ENCODE measurements at regions not wholly inside any gene's neighbourhood (a gene's known extent, or its start where the extent isn't known, plus 50 kb on each side); places are given as distances from the start of the nearest gene placed in this dataset.

DNA sequence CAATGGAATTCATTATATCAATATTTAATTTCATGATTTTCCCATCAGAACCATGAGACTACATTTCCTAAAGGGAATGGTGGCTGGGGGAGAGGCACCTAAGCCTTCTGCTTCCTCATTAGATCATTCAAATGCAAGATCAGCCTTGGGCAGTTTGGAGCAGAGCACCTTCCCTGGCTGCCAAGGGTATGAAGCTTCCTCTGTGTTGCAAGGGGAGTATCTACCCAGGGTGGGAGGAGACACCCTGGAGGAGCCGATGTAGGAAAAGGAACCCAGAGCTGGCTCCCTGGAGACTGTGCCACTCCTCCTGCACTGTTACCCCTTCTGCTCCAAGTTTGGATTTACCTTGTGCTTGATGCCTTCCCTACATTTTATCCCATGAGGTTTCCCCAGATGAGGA is 299.7 kb upstream of the PRDM1 start:
- no peak for DNase-seq

DNA sequence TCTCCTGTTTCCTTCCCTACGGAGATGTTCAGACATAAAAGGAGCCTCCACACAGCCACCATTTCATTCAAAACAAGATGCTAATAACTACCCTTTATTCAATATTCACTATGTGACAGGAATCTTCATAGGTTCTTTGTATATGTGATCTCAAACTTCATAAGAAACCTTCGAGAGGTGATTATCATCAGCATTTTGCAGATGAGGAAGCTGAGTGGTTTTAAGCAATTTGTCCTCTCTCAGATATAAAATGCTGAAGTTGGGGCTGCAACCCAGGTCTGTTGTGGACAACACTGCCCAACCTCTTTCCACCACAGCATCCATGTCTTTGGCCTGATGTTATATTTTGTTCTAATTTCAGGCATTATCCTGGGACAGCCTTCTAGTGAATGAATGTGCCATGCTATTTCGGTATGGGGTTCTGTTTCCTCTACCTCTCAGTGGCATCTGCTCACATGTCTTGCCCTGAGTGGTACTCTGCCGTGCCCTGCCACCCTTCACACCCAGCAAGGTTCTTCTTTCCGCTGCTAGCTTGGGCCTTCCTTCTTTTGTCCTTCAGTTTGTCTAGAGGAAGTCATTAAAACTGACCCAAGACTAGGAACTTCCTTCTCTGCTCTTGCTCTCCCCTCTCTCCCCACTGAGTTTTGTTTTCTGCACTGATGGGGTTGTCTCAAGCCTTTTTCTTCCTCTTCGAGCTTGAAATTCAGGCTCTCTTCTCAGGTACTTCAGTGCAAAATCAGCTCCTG is 300.9 kb upstream of the PRDM1 start:
- DNase-seq = no peak

DNA sequence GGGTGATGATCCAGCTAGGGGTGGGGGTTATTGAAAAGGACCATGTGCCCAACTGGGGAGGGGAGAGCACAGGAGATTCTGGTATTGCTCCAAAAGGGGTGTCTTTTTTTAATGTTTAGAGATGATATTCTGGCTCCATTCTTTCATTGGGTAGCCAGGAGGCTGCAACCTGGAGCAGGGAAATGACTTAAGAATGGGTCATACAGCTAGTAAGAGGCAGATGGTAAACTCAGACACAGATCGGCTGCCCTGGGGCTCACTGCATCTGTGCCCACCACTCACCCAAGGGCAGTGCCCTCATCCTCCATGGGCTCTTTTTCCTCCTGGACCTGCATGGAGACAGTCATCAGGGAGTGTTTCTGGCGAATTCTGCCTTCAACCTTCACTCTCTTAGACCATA is 302.0 kb upstream of the PRDM1 start:
- DNase-seq = no peak

DNA sequence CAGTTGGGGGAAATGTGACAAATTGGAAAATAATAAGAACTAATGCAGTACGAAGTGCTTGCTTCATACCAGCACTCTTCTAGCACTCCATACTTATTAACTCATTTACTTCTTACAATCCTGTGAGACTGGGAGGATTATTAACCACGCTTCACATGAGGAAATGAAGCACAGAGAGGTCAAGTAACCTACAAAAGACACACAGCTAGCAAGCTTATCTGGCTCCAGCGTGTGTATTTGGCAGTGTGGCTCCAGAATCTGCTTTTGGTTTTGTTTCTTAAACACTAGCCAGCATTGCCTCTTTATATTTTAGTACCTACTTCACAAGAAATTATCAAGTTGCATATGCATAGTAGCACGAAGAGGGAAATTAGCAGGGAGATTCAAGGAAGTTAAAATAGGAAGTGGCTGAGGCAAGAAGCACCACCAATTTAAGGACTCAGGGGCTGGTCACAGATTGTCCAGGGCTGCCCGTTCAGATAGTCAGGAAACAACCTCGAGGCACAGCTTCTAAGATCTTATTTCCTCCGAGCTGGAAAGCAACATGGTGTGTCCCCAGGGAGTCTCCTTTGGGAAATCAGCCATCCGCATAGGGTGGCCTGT is 302.7 kb upstream of the PRDM1 start:
- DNase-seq = no peak

DNA sequence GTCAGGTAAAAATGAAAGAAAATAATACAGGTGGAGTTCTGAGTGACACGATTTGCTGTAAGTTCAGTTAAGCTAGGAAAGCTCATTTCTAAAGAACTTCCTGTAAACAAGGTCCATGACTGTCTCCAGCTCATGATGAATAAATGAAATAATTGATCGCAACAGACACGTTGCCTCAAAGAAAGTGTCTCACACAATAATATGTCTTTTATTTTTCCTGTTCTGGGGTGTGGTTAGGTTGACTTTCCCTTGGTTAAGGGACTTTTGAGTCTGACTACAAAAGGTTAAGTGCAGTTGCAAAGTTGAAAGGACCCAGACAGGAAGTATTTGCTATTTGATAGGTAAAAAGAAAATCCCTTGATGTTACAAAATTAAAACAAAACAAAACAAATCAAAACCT is 304.2 kb upstream of the PRDM1 start:
- no peak for DNase-seq

DNA sequence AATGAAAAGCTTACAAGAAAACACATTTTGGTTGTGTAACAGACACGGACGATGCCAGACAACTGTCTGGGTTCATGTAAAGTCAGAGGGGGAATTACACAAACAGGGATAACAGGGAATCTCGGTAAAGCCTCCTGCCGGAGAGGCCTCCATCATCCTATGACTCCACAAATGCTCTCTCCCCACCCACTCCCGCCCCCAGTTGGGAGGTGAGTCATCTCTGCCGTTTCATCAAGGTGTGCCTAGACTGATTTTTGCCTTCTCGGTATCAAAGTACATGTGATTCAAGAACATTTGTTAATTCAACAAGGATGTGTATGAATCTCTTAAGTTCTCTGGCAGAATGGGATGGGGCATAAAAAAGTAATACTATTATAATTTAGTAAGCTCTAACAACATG is 304.9 kb upstream of the PRDM1 start:
- DNase-seq = no peak

DNA sequence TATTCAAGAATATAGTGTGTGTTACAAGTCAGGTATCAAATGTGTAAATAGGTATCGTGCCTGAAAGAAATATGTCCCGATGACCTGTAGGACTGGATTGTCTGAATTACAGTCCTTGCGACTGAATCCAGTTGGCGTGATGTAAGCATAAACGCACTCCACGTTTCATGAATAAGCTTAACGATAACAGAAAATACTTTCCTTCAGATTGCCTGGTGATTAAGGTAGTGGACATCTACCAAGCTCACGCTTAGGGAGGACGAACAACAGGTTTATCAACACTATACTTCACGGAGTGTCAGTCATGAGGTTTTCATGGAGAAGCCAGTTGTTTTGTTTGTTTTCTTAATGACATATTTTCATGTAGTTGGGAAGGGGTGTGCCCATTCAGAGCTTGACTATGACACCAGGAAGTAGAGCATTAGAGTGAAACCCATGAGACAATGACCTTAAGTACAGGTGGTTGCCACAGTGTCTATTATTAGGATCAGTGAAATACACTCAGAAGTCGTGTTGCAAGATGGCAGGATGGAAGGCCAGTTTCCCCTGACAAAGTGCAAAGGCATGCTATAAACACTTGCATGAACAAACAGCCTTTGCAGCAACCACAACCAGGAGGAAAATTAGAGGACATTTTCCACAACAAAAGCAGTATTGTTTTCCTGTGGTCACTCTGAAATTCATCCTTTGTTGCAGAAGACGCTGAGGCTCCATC is 305.8 kb upstream of the PRDM1 start:
- no peak for DNase-seq

DNA sequence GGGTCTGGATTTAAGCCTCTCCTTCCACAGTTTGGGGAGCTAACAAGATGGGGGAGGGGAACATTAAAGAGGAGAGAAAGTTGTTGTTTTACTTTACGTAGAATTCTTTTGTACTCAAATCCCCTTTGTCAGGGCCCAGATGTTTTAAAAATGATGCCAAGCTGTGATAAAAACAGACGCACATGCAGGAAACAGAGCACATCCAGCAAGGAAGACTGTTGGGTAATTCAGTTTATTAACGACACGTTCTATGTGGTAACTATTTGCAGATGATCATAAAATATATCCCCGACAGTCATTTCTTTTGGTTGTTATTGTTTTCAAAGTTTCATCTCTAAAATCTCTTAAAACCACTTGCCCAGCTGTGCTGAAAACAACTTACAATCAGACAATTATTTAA is 307.0 kb upstream of the PRDM1 start:
- DNase-seq = no peak

DNA sequence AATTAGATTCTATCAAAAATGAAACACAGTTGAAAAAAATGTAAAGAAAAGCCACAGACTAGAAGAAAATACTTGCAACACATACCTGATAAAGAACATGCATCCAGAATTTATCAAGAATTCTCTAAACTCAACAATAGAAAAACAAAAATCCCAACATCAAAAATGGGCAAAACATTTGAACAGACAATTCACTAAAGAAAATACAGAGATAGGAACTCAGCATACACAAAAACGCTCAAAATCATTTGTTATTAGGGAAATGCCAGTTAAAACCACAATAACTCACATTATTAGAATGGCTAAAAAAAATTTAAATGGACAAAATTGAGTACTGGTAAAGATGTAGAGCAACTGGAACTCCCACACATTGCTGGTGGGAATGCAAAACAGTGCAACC is 311.0 kb upstream of the PRDM1 start:
- no peak for DNase-seq

DNA sequence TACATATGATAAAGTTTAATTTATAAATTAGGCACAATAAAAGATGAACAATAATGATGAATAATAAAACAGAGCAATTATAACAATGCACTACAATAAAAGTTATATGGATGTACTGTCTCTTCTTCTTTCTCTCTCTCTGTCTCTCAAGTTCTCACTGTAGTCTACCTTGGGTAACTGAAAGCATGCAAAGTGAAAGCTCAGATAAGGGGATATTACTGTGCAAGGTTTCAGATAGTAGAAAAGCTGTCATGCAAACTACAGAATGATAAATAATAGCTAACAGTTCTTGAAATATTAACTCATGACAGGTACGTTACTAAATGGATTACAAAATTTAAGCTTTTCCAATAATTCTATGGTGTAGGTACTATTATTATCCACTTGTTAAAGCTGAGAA is 311.9 kb upstream of the PRDM1 start:
- no peak for DNase-seq

DNA sequence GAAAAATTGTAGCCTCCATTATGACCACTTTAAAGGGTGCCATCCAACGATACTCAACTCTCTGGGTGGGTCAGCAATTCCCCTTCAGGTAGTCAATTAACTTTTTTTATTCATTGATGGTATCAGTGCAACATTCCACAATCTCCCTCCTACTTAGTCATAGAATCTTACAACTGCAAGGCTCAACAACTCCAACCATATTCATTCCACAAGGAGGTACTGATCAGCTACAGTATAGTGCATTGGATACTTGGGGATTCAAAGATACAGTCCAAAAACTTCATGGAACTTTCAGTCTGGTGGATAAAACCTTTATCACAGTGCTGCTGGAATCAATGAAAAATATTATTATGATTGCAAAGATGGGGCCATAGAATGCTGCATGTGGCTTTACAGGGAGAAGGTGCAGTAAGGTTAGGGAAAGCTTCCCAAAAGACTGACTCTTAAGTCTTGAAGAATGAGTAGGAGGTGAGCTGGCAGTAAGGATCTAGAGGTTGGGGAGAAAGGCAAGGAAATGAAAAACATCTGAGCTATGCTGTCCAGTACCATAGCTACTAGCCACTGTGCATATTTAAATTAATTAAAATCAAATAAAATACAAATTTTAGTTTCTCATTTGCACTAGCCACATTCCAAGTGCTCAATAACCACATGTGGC is 314.7 kb upstream of the PRDM1 start:
- DNase-seq = no peak

DNA sequence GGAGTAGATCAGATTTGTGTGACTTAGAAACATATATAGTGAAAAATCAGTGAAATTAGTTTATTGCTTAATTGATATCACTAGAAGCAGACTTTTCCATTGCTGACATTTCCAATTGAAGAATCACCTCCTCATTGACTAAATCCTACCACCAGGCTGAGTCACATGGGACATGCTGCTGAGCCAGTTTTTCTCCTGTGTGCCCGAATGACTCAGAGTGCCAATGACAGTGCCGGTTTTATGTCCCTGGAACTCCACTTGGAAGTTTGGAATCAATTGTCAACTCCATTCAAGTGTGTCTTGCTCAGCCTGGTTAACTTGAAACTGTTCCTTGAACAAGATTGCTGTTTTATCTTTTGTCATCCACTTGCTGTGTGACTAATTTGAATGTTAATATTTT is 316.1 kb upstream of the PRDM1 start:
- no peak for DNase-seq

DNA sequence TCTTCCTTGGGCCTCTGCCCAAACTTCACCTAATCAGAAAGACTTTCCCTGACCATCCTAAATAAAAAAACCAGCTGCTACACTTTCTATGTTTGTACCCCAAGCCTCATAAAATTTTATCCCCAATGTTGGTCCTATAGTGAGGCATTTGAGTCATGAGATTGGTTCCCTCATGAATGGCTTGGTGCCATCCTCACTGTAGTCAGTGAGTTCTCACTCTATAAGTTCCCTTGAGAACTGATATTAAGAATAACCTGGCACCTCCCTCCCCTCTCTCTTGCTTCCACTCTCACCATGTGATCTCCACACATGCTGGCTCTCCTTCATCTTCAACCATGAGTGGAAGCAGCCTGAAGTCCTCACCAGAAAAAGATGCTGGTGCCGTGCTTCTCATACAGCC is 316.9 kb upstream of the PRDM1 start:
- DNase-seq = no peak

DNA sequence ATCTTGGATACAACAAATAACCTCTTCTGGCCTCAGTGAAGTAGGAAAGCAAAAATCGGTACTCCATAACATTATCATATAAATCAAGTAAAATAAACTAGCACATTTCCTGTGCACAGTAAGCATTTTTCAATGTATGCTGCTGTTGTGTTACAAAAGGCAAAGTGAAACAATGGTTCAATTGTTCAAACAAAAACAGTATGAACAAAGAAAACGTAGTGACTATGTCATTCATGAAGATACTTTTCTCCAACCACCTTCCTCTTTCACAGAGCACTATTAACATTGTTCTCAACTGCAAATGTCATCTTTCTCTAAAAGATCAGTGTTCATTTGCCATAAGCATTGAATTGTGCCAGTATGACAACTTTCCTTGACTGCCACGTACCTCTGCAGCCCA is 318.6 kb upstream of the PRDM1 start:
- DNase-seq = no peak

DNA sequence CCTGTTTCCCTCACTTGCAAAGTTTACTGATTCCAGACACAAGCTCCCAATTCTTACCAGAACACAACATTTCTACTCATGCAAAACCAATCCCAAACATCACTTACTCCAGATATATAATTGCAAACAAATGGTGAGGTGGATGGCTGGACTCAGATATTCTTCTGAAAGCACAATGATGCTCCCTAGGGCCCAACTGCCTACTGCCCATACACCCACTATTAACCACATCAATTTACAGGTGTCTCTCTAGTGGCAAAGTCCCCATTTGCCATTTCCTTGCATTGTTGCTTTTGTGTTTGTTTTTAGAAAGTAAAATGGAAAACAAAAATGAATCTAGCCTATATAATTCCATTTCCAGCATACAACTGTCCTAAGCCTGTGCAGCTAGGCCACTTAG is 320.9 kb upstream of the PRDM1 start:
- DNase-seq = no peak

DNA sequence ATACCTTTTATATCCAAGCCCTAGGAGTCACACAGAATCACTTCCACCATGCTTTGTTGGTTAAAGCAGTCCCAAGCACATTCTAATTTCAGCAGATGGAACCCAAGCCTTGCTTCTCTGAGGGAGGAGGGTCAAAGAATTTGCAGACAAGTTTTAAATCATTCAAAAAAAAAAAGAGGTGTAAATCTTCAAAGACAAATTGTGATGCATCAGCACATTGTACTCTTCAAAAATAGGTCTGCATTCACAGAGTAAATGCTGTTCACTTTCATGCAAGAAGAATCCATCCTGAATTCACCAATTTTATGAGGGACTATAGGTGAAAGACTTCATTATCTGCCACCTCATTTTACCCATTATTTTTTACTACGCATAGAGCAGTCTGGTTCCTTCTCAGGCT is 321.8 kb upstream of the PRDM1 start:
- DNase-seq = no peak

DNA sequence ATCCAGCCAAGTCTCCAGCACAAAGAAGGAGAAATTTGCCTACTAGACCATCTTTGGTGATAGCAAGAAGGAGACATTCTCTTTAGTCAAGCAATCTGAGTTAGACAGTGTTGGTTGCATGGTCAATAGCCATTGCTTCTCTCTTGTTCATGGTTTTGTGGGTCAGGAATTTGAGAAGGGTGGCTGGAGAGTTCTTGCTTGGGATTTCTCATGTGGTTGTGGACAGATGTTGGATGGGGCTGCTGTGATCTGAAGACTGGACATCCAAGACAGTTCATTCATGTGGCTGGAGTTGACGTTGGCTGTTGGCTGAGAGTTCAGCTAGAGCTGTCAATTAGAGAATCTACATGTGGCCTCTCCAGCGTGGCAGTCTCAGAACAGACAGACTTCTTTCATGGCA is 322.3 kb upstream of the PRDM1 start:
- DNase-seq = no peak

DNA sequence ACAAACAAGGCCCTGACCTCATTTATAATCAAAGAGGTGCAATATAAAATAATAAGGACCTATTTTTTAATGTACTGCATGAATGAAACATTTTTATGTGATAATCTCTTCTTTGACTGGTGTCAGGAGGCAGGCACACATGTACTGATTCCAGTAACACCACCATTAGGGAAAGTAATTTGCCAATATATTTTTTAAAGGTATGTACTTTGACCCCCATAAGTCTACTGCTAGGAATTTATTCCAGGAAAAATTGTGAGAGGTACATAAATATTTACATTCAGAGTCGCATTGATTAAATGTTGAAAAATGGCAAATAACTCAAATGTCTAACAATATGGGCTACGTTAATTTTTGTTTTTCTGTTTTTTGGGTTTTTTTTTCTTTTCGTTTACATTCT is 325.4 kb upstream of the PRDM1 start:
- no peak for DNase-seq

DNA sequence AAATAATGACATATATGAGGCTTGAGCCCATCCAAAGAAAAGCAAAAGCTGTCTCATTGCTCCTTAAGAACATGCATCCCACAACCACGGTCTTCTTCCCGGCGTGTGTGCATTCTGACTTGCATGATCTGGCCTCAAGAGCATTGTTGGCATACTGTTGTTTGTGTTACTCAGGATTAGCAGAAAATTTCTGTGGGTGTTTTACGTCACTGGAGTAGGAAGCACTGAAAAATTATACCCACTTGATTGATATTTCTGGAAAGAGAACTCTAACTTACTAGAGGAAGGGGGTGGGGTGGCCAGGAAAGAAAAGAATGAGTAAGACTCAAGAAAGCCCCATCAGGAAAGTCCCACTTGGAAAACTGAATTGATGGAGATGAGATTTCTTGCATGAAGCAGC is 326.2 kb upstream of the PRDM1 start:
- no peak for DNase-seq

DNA sequence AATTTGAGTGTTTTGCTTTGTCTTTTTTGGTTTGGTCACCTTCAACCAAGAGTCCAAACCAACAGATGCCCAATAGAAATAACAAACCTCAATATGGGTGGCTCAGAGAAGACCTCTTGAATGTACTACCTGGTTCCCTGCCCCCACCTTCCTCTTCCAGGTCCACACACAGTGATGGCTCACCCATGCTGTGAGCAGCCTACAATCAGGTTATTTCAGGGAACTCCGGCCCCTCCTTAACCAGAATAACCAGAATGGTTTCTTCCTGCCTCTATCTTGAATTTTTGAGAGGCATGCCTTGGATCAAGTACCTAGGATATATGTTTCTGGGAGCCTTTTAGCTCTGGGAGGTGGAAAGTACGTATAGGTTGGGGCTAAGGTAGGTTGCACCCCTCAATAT is 327.1 kb upstream of the PRDM1 start:
- DNase-seq = no peak

DNA sequence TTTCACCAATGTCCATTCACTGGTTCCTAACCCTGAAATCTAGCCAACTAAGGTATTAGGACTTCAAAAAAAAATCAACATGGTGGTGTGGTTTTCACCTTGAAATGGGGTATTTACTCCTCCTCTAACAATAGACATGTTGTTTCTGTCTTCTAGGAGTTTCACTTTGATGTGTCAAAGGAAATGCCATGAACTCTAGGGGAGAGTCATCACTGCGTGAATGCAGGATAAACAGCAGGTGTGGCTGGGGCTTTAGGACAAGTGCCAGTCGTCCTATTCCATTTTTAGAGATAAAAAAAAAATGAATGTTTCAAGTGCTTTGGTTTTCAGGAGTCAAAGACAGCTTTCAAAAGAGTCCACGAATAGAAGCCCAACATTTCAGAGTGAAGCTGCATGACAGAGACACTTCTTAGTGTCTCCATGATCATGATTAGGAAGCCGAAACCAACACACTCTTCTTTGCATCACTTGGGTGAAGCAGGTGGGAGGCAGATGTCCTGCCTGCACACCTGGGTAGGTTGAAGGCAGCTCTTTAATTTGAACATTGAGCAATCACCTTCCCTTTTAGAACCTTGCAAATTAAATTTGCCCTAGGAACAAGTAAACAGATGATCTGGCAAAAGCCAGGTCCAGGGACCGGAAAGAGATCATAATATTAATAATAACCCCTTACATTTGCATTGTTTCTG is 328.5 kb upstream of the PRDM1 start:
- no peak for DNase-seq

DNA sequence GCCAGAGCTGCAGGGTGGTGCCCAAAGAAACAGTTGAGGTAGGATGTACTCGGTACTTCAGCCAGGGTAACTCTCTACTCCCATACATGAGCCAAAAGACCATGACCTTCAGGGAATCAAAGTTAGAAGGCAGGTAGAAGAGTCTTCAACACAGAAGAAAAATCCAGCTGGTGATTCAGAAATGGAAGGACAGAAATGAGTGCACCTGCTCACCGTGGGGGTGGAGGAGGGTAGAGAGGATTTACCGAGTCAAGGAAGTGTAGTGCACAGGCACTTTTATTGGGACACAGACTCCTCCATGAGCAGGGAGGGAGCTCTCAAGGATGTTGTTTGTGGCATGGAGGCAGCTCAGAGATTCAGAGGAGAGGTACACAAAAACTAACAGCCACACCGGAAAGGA is 330.3 kb upstream of the PRDM1 start:
- DNase-seq = no peak

DNA sequence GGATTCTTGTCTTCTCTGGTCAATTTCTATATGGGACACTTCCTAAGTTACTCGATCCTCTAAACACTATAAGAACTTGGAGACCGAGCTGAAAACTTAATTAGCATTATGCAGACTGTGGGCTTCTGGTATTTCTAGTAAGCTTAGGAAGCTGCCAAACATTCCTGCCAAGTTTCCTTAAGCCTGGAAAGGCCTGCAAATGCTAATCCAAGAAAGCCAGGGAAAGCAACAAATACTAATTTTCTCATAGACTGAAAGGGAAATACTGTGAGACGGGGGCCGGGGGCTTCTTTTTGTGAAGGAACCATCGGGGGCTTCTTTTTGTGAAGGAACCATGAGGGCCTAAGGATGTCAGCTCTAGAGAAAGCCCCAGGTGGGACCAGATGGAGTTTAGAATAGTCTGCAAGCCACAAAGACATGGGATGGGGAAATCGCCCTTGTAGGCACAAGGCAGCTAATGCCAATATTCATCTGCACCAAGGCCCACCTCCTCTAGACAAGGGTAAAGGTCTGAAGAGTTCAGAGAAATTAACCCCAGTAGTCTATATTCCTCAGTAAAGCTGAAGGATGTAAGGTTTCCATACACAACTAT is 332.4 kb upstream of the PRDM1 start:
- DNase-seq = no peak

Measured in hematopoietic multipotent progenitor cell treated with erythropoietin and hydrocortisone succinate and interleukin-3 and kit ligand, for 8 days (in vitro differentiated cells).